ENCODE measurements at regions not wholly inside any gene's neighbourhood (a gene's known extent, or its start where the extent isn't known, plus 50 kb on each side); places are given as distances from the start of the nearest gene placed in this dataset.

GRCh38 chr4:116444117-116444516, 641.3 kb downstream of the TRAM1L1 start:
- no peak for DNase-seq (ENCODE audit: extremely low spot score)
- H3K4me3 ChIP-seq, result no peak overlapping the region
- no peaks in the 10 kb centered on the region for H3K4me1 ChIP-seq
- TF ChIP-seq EP300 (IDR thresholded peaks at IDR 0.05) (no peak), POLR2AphosphoS5 (IDR thresholded peaks at IDR 0.05) (no peak), POLR2A (IDR thresholded peaks at IDR 0.05; ENCODE audit: low read depth) (no peak), CTCF (IDR thresholded peaks at IDR 0.05) (no peak)
- intact Hi-C loops (cut with DNase I), result no loop called here
- no peaks in the 10 kb centered on the region for H3K9me3 ChIP-seq
- no peak overlapping the region for H3K27ac ChIP-seq (replicated peaks in 1 of 4)
- no peaks in the 10 kb centered on the region for H3K27me3 ChIP-seq
- H3K36me3 ChIP-seq, result no peaks in the 10 kb centered on the region

GRCh38 chr4:116438981-116439729, 646.2 kb downstream of the TRAM1L1 start:
- WGBS, result 69% methylated on average over 1 of the region's 1 CpG
- Histone ChIP-seq H3K27ac (replicated peaks in 1 of 4) (no peak overlapping the region), H3K9me3 (no peaks in the 10 kb centered on the region), H3K4me1 (no peaks in the 10 kb centered on the region), H3K4me3 (no peak overlapping the region), H3K27me3 (no peaks in the 10 kb centered on the region), H3K36me3 (no peaks in the 10 kb centered on the region)
- intact Hi-C loops (cut with DNase I), result no loop called here
- no peak for TF ChIP-seq POLR2A (IDR thresholded peaks at IDR 0.05; ENCODE audit: low read depth)
- TF ChIP-seq CTCF (IDR thresholded peaks at IDR 0.05), result no peak
- no peak for TF ChIP-seq EP300 (IDR thresholded peaks at IDR 0.05)
- no peak for TF ChIP-seq POLR2AphosphoS5 (IDR thresholded peaks at IDR 0.05)
- DNase-seq (ENCODE audit: extremely low spot score), result no peak

- Histone ChIP-seq H3K4me3 (no peak overlapping the region), H3K27me3 (no peaks in the 10 kb centered on the region), H3K9me3 (no peaks in the 10 kb centered on the region), H3K4me1 (no peaks in the 10 kb centered on the region), H3K27ac (replicated peaks in 1 of 4) (no peak overlapping the region), H3K36me3 (no peaks in the 10 kb centered on the region)
- intact Hi-C loops (cut with DNase I), result no loop called here
- no peak for DNase-seq (ENCODE audit: extremely low spot score)
- 25% methylated on average over 2 of the region's 2 CpGs for WGBS
- no peak for TF ChIP-seq POLR2AphosphoS5 (IDR thresholded peaks at IDR 0.05)
- TF ChIP-seq POLR2A (IDR thresholded peaks at IDR 0.05; ENCODE audit: low read depth), result no peak
- no peak for TF ChIP-seq EP300 (IDR thresholded peaks at IDR 0.05)
- no peak for TF ChIP-seq CTCF (IDR thresholded peaks at IDR 0.05)
Measured at GRCh38 chr4:116438417-116438816, 647.0 kb downstream of the TRAM1L1 start.

GRCh38 chr4:116427666-116428065, 657.7 kb downstream of the TRAM1L1 start:
- Histone ChIP-seq H3K27me3 (no peaks in the 10 kb centered on the region), H3K4me3 (no peak overlapping the region), H3K4me1 (no peaks in the 10 kb centered on the region), H3K9me3 (peaks cover 0 to 18% (median 16%) of the 10 kb centered on the region in 4 donors), H3K36me3 (no peaks in the 10 kb centered on the region), H3K27ac (replicated peaks in 1 of 4) (no peak overlapping the region)
- no peak for DNase-seq (ENCODE audit: extremely low spot score)
- TF ChIP-seq POLR2A (IDR thresholded peaks at IDR 0.05; ENCODE audit: low read depth), result no peak
- no peak for TF ChIP-seq POLR2AphosphoS5 (IDR thresholded peaks at IDR 0.05)
- no peak for TF ChIP-seq EP300 (IDR thresholded peaks at IDR 0.05)
- no peak for TF ChIP-seq CTCF (IDR thresholded peaks at IDR 0.05)
- 89% methylated on average over 1 of the region's 1 CpG for WGBS
- intact Hi-C loops (cut with DNase I), result no loop called here

GRCh38 chr4:116413222-116413621, 672.2 kb downstream of the TRAM1L1 start:
- intact Hi-C loops (cut with DNase I), result no loop called here

More at GRCh38 chr4:116413222-116413621, 672.2 kb downstream of the TRAM1L1 start:
- Histone ChIP-seq H3K27ac (replicated peaks in 1 of 4) (no peak overlapping the region), H3K27me3 (no peaks in the 10 kb centered on the region), H3K4me1 (no peaks in the 10 kb centered on the region), H3K36me3 (no peaks in the 10 kb centered on the region), H3K4me3 (no peak overlapping the region), H3K9me3 (no peaks in the 10 kb centered on the region)
- TF ChIP-seq CTCF (IDR thresholded peaks at IDR 0.05) (no peak), POLR2A (IDR thresholded peaks at IDR 0.05; ENCODE audit: low read depth) (no peak), POLR2AphosphoS5 (IDR thresholded peaks at IDR 0.05) (no peak), EP300 (IDR thresholded peaks at IDR 0.05) (no peak)
- no peak for DNase-seq (ENCODE audit: extremely low spot score)
- WGBS, result 89% methylated on average over 2 of the region's 2 CpGs

All from esophagus muscularis mucosa (tissue), 4 donors.